H9 (cell line): ENCODE measurements at regions not wholly inside any gene's neighbourhood (a gene's known extent, or its start where the extent isn't known, plus 50 kb on each side); places are given as distances from the start of the nearest gene placed in this dataset.

ENCODE experiments used
- DNase-seq: peaks from one replicate; pipeline ENCODE4 v3.0.0-alpha.2; 2017
- H2AFZ ChIP-seq: one replicate; pipeline ENCODE4 v1.6.1; 2013; ENCODE audit warnings: mild to moderate bottlenecking, low read length, control low read depth, moderate library complexity
- H2AK5ac ChIP-seq: 2 replicates; pipeline ENCODE4 v1.6.1; 2013; ENCODE audit warnings: low read length, control low read depth, mixed read lengths; ENCODE audit not compliant: insufficient read length
- H2BK120ac ChIP-seq: one replicate; pipeline ENCODE4 v1.6.1; 2013; ENCODE audit warnings: low read depth, mild to moderate bottlenecking, low read length, control low read depth, inconsistent platforms; ENCODE audit not compliant: poor library complexity, severe bottlenecking
- H2BK12ac ChIP-seq: 2 replicates; pipeline ENCODE4 v1.6.1; 2013; ENCODE audit warnings: low read length, control low read depth, mixed read lengths, low read depth; ENCODE audit not compliant: insufficient read length
- H2BK15ac ChIP-seq: 2 replicates; pipeline ENCODE4 v1.6.1; 2013; ENCODE audit warnings: low read depth, low read length, control low read depth
- H2BK20ac ChIP-seq: one replicate; pipeline ENCODE4 v1.6.1; 2013; ENCODE audit warnings: low read depth, mild to moderate bottlenecking, low read length, control low read depth, inconsistent platforms; ENCODE audit not compliant: poor library complexity, severe bottlenecking
- H2BK5ac ChIP-seq: 2 replicates; pipeline ENCODE4 v1.6.1; 2013; ENCODE audit warnings: low read length, control low read depth, mixed read lengths; ENCODE audit not compliant: insufficient read length
- H3K14ac ChIP-seq: 2 replicates; pipeline ENCODE4 v1.6.1; 2013; ENCODE audit warnings: low read length, control low read depth; ENCODE audit not compliant: insufficient read depth
- H3K18ac ChIP-seq: 2 replicates; pipeline ENCODE4 v1.6.1; 2013; ENCODE audit warnings: low read depth, mild to moderate bottlenecking, mixed read lengths, low read length, control low read depth; ENCODE audit not compliant: insufficient read length
- H3K23ac ChIP-seq: 2 replicates; pipeline ENCODE4 v1.6.1; 2013; ENCODE audit warnings: low read length, control low read depth, mixed read lengths, low read depth; ENCODE audit not compliant: insufficient read length
- H3K23me2 ChIP-seq: 2 replicates; pipeline ENCODE4 v1.6.1; 2013; ENCODE audit warnings: low read depth, mild to moderate bottlenecking, mixed read lengths, low read length, control low read depth; ENCODE audit not compliant: insufficient read length, poor library complexity, severe bottlenecking
- H3K27ac ChIP-seq: 2 replicates; pipeline ENCODE4 v1.5.1; 2013; ENCODE audit warnings: low read length, control low read depth, mixed read lengths, low read depth; ENCODE audit not compliant: insufficient read length
- H3K27me3 ChIP-seq: 2 replicates; pipeline ENCODE4 v1.6.1; 2013; ENCODE audit warnings: low read length, control low read depth, inconsistent platforms; ENCODE audit not compliant: insufficient read depth
- H3K4ac ChIP-seq: 2 replicates; pipeline ENCODE4 v1.6.1; 2013; ENCODE audit warnings: low read depth, mild to moderate bottlenecking, control low read depth, inconsistent platforms, low read length, moderate library complexity
- H3K4me1 ChIP-seq: 2 replicates; pipeline ENCODE4 v1.6.1; 2013; ENCODE audit warnings: low read length, control low read depth, inconsistent platforms; ENCODE audit not compliant: insufficient read depth
- H3K4me2 ChIP-seq: 2 replicates; pipeline ENCODE4 v1.6.1; 2013; ENCODE audit warnings: low read length, control low read depth, mixed read lengths; ENCODE audit not compliant: insufficient read length, insufficient read depth
- H3K56ac ChIP-seq: 2 replicates; pipeline ENCODE4 v1.6.1; 2013; ENCODE audit warnings: low read depth, mild to moderate bottlenecking, mixed read lengths, low read length, control low read depth; ENCODE audit not compliant: insufficient read length
- H3K79me1 ChIP-seq: 2 replicates; pipeline ENCODE4 v1.6.1; 2013; ENCODE audit warnings: low read depth, mild to moderate bottlenecking, moderate library complexity, low read length, control low read depth, inconsistent platforms; ENCODE audit not compliant: insufficient read depth, poor library complexity, severe bottlenecking
- H3K79me2 ChIP-seq: 2 replicates; pipeline ENCODE4 v1.6.1; 2013; ENCODE audit warnings: low read length, control low read depth, inconsistent platforms; ENCODE audit not compliant: insufficient read depth
- H3K9ac ChIP-seq: 2 replicates; pipeline ENCODE4 v1.6.1; 2013; ENCODE audit warnings: low read length, control low read depth, mixed read lengths; ENCODE audit not compliant: insufficient read length; ENCODE audit errors: extremely low read depth
- H3K9me3 ChIP-seq: one replicate; pipeline ENCODE4 v1.6.1; 2013; ENCODE audit warnings: low read depth, low read length, inconsistent platforms; ENCODE audit not compliant: control insufficient read depth
- H3T11ph ChIP-seq: one replicate; pipeline ENCODE4 v1.6.1; 2013; ENCODE audit warnings: mild to moderate bottlenecking, low read length, control low read depth, inconsistent platforms
- H4K20me1 ChIP-seq: one replicate; pipeline ENCODE4 v1.6.1; 2013; ENCODE audit not compliant: control insufficient read depth, insufficient read length, insufficient read depth
- H4K5ac ChIP-seq: 2 replicates; pipeline ENCODE4 v1.6.1; 2013; ENCODE audit warnings: low read depth, mild to moderate bottlenecking, mixed read lengths, low read length, control low read depth; ENCODE audit not compliant: insufficient read length
- H4K8ac ChIP-seq: replicated peaks from 2 replicates; pipeline ENCODE4 v1.6.1; 2013; ENCODE audit warnings: low read length, control low read depth, mixed read lengths, low read depth; ENCODE audit not compliant: insufficient read length
- H4K91ac ChIP-seq: 2 replicates; pipeline ENCODE4 v1.6.1; 2013; ENCODE audit warnings: low read depth, mild to moderate bottlenecking, moderate library complexity, mixed read lengths, low read length, control low read depth; ENCODE audit not compliant: insufficient read length
- H3K27ac Mint-ChIP-seq, 3 experiments: 2 replicates in 2 of 3; 3 replicates in 1 of 3; pipeline ENCODE4 v1.8.0; 2020 to 2021; ENCODE audit warnings: mixed read lengths in 3 of 3, mild to moderate bottlenecking in 1 of 3, moderate library complexity in 1 of 3
- H3K27me3 Mint-ChIP-seq: 2 replicates; pipeline ENCODE4 v1.8.0; 2021; ENCODE audit warnings: low read depth, mild to moderate bottlenecking, moderate library complexity, mixed read lengths
- H3K36me3 Mint-ChIP-seq, 3 experiments: 2 replicates in 2 of 3; 3 replicates in 1 of 3; pipeline ENCODE4 v1.8.0; 2020 to 2021; ENCODE audit warnings: low read depth in 3 of 3, mixed read lengths in 3 of 3; ENCODE audit not compliant: insufficient read depth in 1 of 3
- H3K4me1 Mint-ChIP-seq, 2 experiments: 2 replicates each; pipeline ENCODE4 v1.8.0; 2020; ENCODE audit warnings: mixed read lengths in 2 of 2
- H3K4me3 Mint-ChIP-seq, 2 experiments: 2 replicates in 1 of 2; 3 replicates in 1 of 2; pipeline ENCODE4 v1.8.0; 2020 to 2021; ENCODE audit warnings: mild to moderate bottlenecking in 2 of 2, mixed read lengths in 2 of 2, moderate library complexity in 1 of 2
- H3K9me3 Mint-ChIP-seq, 2 experiments: 2 replicates in 1 of 2; 3 replicates in 1 of 2; pipeline ENCODE4 v1.8.0; 2020; ENCODE audit warnings: mild to moderate bottlenecking in 2 of 2, mixed read lengths in 2 of 2, moderate library complexity in 1 of 2
- WGBS: extraction: QIAGEN DNeasy Blood & Tissue Kit; methylation state at CpG from one replicate; pipeline ENCODE4 v1.1.7; 2013; ENCODE audit warnings: missing lambda C conversion rate, low lambda C conversion rate, mixed read lengths; ENCODE audit not compliant: insufficient read length; ENCODE audit errors: extremely low coverage; 5-methylcytosine and 5-hydroxymethylcytosine counted together
- TF ChIP-seq, protein P1 (sequence below): fragments of 200-600 bp; sonication (generic); conservative IDR thresholded peaks from 3 replicates; pipeline ENCODE4 v1.8.0; 2021; ENCODE audit warnings: antibody characterized with exemption, mild to moderate bottlenecking

DNA sequence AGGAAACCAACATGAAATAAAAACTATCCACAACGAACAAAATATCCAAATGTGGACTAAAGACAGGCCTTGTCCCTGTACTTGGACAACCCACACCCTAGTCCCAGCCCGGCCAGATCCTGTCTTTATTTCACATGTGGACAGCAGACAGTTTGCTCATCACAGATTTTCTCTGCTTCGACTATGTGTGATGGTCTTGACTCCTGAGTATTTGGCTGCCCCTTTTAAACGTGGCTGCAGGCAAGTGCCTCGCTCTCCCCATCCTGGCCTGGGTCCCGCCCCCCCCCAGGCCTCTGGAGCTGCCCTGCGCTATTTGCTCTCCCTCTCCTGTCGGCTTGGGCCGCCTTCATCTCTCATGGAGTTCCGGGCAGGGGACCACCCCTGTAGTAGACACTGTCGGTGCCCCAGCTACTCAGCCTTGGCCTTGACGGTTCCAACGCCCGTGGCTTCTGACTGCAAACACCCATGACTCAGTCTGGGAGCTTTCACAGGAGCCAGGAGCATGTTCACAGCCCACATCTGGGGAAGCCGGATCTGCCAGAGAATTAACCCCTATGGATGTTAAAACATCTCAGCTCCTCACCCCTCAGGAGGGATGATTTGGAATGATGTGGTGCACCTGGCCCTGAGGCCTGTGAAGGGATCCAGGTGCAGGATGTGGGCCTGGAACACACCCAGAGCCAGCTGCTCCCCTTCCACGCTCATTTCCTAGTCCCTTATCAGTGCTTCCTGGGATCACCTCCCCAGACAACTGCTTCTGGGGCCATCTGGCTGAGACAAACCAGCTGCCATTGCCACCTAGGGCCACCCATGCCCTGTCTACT lies 229.7 kb upstream of the RPL38 start:
- no peaks in the 10 kb centered on the region for H3K36me3 Mint-ChIP-seq
- Histone ChIP-seq H3K4me1 (peaks cover 3% of the 10 kb centered on the region; the same call in 1 of the 2 replicates), H3K23me2 (no peaks in the 10 kb centered on the region), H2BK15ac (no peak overlapping the region), H3K9me3 (no peaks in the 10 kb centered on the region), H3K56ac (no peak overlapping the region), H2BK12ac (no peak overlapping the region), H4K8ac (no peak overlapping the region), H3K79me2 (no peaks in the 10 kb centered on the region), H4K91ac (no peak overlapping the region), H3K27me3 (no peaks in the 10 kb centered on the region), H2BK5ac (no peak overlapping the region), H3K79me1 (no peaks in the 10 kb centered on the region), H2AFZ (no peak overlapping the region), H3K4ac (no peak overlapping the region), H3K27ac (no peak overlapping the region), H2AK5ac (no peak overlapping the region), H3T11ph (no peak overlapping the region), H3K4me2 (no peak overlapping the region), H3K23ac (no peak overlapping the region), H2BK120ac (no peak overlapping the region), H3K18ac (no peak overlapping the region), H2BK20ac (no peak overlapping the region), H4K20me1 (no peaks in the 10 kb centered on the region), H3K9ac (no peak overlapping the region), H4K5ac (no peak overlapping the region), H3K14ac (no peak overlapping the region)
- peak overlapping the region; percentile 88 to 93 (median 89); a peak in 6 of 7 replicates for H3K27ac Mint-ChIP-seq
- TF ChIP-seq, protein P1, sequence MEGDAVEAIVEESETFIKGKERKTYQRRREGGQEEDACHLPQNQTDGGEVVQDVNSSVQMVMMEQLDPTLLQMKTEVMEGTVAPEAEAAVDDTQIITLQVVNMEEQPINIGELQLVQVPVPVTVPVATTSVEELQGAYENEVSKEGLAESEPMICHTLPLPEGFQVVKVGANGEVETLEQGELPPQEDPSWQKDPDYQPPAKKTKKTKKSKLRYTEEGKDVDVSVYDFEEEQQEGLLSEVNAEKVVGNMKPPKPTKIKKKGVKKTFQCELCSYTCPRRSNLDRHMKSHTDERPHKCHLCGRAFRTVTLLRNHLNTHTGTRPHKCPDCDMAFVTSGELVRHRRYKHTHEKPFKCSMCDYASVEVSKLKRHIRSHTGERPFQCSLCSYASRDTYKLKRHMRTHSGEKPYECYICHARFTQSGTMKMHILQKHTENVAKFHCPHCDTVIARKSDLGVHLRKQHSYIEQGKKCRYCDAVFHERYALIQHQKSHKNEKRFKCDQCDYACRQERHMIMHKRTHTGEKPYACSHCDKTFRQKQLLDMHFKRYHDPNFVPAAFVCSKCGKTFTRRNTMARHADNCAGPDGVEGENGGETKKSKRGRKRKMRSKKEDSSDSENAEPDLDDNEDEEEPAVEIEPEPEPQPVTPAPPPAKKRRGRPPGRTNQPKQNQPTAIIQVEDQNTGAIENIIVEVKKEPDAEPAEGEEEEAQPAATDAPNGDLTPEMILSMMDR = no peak
- H3K9me3 Mint-ChIP-seq = no peaks in the 10 kb centered on the region
- H3K4me3 Mint-ChIP-seq = no peak overlapping the region
- peaks cover 22% of the 10 kb centered on the region for H3K27me3 Mint-ChIP-seq
- peaks cover 34 to 41% of the 10 kb centered on the region in 2 experiments for H3K4me1 Mint-ChIP-seq
- no CpG with 5 or more reads among the region's 16 CpGs for WGBS
- DNase-seq = no peak
